ENCODE measurements at regions not wholly inside any gene's neighbourhood (a gene's known extent, or its start where the extent isn't known, plus 50 kb on each side); places are given as distances from the start of the nearest gene placed in this dataset.

GRCh38 chr1:198915327-198916231 is 276.7 kb downstream of the PTPRC start:
- ChIA-PET CTCF (no interaction called here), POLR2A (no interaction called here)
- TF ChIP-seq ZNF404 (tag by site-specific recombination; IDR thresholded peaks at IDR 0.05) (no peak), MZF1 (tag by site-specific recombination; IDR thresholded peaks at IDR 0.05; ENCODE audit: borderline replicate concordance) (0 out of 2 replicates have a peak, but pooled peaks have one; percentile 58), PRDM1 (tag by site-specific recombination; IDR thresholded peaks at IDR 0.05) (peak; percentile 18; the same call in 1 of the 2 replicates)
- no peaks in the 10 kb centered on the region for H3K9me3 ChIP-seq (ENCODE audit: control insufficient read depth, insufficient read depth, low read depth, low read length)
- no peak overlapping the region for H3K4me3 ChIP-seq (ENCODE audit: low read depth, low read length)
- H3K36me3 ChIP-seq (ENCODE audit: control insufficient read depth in 2 of 2, insufficient read depth in 1 of 2, low read length in 2 of 2), result no peaks in the 10 kb centered on the region
- H3K27ac ChIP-seq (ENCODE audit: extremely low read depth, low read depth, low read length), result no peak overlapping the region
- peaks cover 2% of the 10 kb centered on the region; the same call in 1 of the 2 replicates for H3K4me1 ChIP-seq (ENCODE audit: control insufficient read depth, insufficient read depth, low read length)

- Histone ChIP-seq H3K4me1 (ENCODE audit: control insufficient read depth, insufficient read depth, low read length) (peaks cover 2% of the 10 kb centered on the region; the same call in 1 of the 2 replicates), H3K4me3 (ENCODE audit: low read depth, low read length) (no peak overlapping the region), H3K27ac (ENCODE audit: extremely low read depth, low read depth, low read length) (no peak overlapping the region), H3K9me3 (ENCODE audit: control insufficient read depth, insufficient read depth, low read depth, low read length) (no peaks in the 10 kb centered on the region), H3K36me3 (ENCODE audit: control insufficient read depth in 2 of 2, insufficient read depth in 1 of 2, low read length in 2 of 2) (peaks cover 0 to 3% of the 10 kb centered on the region in 2 experiments; a peak in 1 of 3 replicates)
- ChIA-PET CTCF (no interaction called here), POLR2A (no interaction called here)
- no peak for TF ChIP-seq ZNF654 (tag by site-specific recombination; IDR thresholded peaks at IDR 0.05; ENCODE audit: low read depth)
- no peak for TF ChIP-seq KLF7 (tag by site-specific recombination; IDR thresholded peaks at IDR 0.05; ENCODE audit: borderline replicate concordance)
- no peak for TF ChIP-seq HOXC10 (CRISPR knock-in tag; IDR thresholded peaks at IDR 0.05)
- TF ChIP-seq ZNF239 (tag by site-specific recombination; IDR thresholded peaks at IDR 0.05), result no peak
- TF ChIP-seq ZNF843 (tag by site-specific recombination; IDR thresholded peaks at IDR 0.05), result no peak
- TF ChIP-seq ZNF785 (tag by site-specific recombination; IDR thresholded peaks at IDR 0.05), result no peak
- no peak for TF ChIP-seq ZNF521 (tag by site-specific recombination; IDR thresholded peaks at IDR 0.05)
- TF ChIP-seq, protein P1, sequence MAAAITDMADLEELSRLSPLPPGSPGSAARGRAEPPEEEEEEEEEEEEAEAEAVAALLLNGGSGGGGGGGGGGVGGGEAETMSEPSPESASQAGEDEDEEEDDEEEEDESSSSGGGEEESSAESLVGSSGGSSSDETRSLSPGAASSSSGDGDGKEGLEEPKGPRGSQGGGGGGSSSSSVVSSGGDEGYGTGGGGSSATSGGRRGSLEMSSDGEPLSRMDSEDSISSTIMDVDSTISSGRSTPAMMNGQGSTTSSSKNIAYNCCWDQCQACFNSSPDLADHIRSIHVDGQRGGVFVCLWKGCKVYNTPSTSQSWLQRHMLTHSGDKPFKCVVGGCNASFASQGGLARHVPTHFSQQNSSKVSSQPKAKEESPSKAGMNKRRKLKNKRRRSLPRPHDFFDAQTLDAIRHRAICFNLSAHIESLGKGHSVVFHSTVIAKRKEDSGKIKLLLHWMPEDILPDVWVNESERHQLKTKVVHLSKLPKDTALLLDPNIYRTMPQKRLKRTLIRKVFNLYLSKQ (tag by site-specific recombination; IDR thresholded peaks at IDR 0.05; ENCODE audit: borderline replicate concordance), result no peak
- no peak for TF ChIP-seq ZNF157 (tag by site-specific recombination; IDR thresholded peaks at IDR 0.05)
- no peak for TF ChIP-seq ZNF423 (tag by site-specific recombination; IDR thresholded peaks at IDR 0.05)
- no peak for TF ChIP-seq KLF9 (tag by site-specific recombination; IDR thresholded peaks at IDR 0.05; ENCODE audit: low read depth)
- no peak for TF ChIP-seq KLF10 (tag by site-specific recombination; IDR thresholded peaks at IDR 0.05)
- TF ChIP-seq ZFP37 (tag by site-specific recombination; IDR thresholded peaks at IDR 0.05), result no peak
- TF ChIP-seq ZNF658 (tag by site-specific recombination; IDR thresholded peaks at IDR 0.05), result no peak
- TF ChIP-seq, protein P2, sequence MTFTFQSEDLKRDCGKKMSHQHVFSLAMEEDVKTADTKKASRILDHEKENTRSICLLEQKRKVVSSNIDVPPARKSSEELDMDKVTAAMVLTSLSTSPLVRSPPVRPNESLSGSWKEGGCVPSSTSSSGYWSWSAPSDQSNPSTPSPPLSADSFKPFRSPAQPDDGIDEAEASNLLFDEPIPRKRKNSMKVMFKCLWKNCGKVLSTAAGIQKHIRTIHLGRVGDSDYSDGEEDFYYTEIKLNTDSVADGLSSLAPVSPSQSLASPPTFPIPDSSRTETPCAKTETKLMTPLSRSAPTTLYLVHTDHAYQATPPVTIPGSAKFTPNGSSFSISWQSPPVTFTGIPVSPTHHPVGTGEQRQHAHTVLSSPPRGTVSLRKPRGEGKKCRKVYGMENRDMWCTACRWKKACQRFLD (tag by site-specific recombination; IDR thresholded peaks at IDR 0.05), result no peak
- no peak for TF ChIP-seq SALL2 (tag by site-specific recombination; IDR thresholded peaks at IDR 0.05; ENCODE audit: borderline replicate concordance)
- TF ChIP-seq ZNF221 (tag by site-specific recombination; IDR thresholded peaks at IDR 0.05; ENCODE audit: borderline replicate concordance), result no peak
Observed at GRCh38 chr1:198917226-198917625, 278.4 kb downstream of the PTPRC start.

DNA sequence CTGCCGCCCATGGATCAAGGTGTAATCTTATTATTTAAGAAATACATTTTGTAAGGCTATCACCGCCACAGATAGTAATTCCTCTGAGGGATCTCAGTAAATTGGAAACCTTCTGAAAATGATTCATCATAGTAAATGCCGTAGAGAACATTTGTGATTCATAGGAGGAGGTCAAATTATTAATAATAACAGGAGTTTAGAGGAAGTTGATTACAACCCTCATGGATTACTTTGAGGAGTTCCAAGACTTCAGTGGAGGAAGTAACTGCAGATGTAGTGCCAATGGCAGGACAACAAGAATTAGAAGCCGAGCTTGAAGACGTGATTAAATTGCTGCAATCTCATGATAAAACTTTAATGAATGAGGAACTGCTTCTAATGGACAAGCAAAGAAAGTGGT is 280.1 kb downstream of the PTPRC start:
- POLR2A ChIA-PET, result no interaction called here
- H3K36me3 ChIP-seq (ENCODE audit: control insufficient read depth in 2 of 2, insufficient read depth in 1 of 2, low read length in 2 of 2), result peaks cover 0 to 3% of the 10 kb centered on the region in 2 experiments; a peak in 1 of 3 replicates
- no peaks in the 10 kb centered on the region for H3K9me3 ChIP-seq (ENCODE audit: control insufficient read depth, insufficient read depth, low read depth, low read length)
- CTCF ChIA-PET, result no interaction called here
- no peak overlapping the region for H3K27ac ChIP-seq (ENCODE audit: extremely low read depth, low read depth, low read length)
- no peak overlapping the region for H3K4me3 ChIP-seq (ENCODE audit: low read depth, low read length)
- peaks cover 2% of the 10 kb centered on the region; the same call in 1 of the 2 replicates for H3K4me1 ChIP-seq (ENCODE audit: control insufficient read depth, insufficient read depth, low read length)
- TF ChIP-seq ZNF785 (tag by site-specific recombination; IDR thresholded peaks at IDR 0.05), result no peak
- TF ChIP-seq SP7 (tag by site-specific recombination; IDR thresholded peaks at IDR 0.05), result no peak
- no peak for TF ChIP-seq ZNF354C (tag by site-specific recombination; IDR thresholded peaks at IDR 0.05; ENCODE audit: borderline replicate concordance, low read depth)
- TF ChIP-seq SCRT1 (tag by site-specific recombination; IDR thresholded peaks at IDR 0.05; ENCODE audit: borderline replicate concordance), result no peak

Data from HEK293 (cell line).